Stomach smooth muscle (tissue), 2 donors: ENCODE measurements at regions not wholly inside any gene's neighbourhood (a gene's known extent, or its start where the extent isn't known, plus 50 kb on each side); places are given as distances from the start of the nearest gene placed in this dataset.
"Not testable (repeated sequence)": the region's sequence is repeated elsewhere in the genome, so short reads cannot be mapped to it uniquely, and the experiment has no call there.

ENCODE experiments used
- H3K27ac ChIP-seq: one replicate; pipeline ENCODE4 v1.7.0; 2013; ENCODE audit warnings: mild to moderate bottlenecking, low read length, inconsistent platforms
- H3K27me3 ChIP-seq, 2 donors: one replicate each; pipeline ENCODE4 v1.7.0; 2013; ENCODE audit warnings: low read length in 2 of 2; ENCODE audit not compliant: insufficient read depth in 2 of 2, control insufficient read depth in 1 of 2
- H3K36me3 ChIP-seq, 2 donors: one replicate each; pipeline ENCODE4 v1.7.0; 2013; ENCODE audit warnings: low read length in 2 of 2; ENCODE audit not compliant: control insufficient read depth in 2 of 2, insufficient read depth in 2 of 2
- H3K4me1 ChIP-seq: one replicate; pipeline ENCODE4 v1.7.0; 2013; ENCODE audit warnings: low read length; ENCODE audit not compliant: control insufficient read depth, insufficient read depth
- H3K4me3 ChIP-seq, 2 donors: one replicate each; pipeline ENCODE4 v1.7.0; 2013; ENCODE audit warnings: low read length in 2 of 2
- H3K9ac ChIP-seq, 2 donors: one replicate each; pipeline ENCODE4 v1.7.0; 2013; ENCODE audit warnings: low read length in 2 of 2, mild to moderate bottlenecking in 1 of 2
- H3K9me3 ChIP-seq, 2 donors: one replicate each; pipeline ENCODE4 v1.7.0; 2013; ENCODE audit warnings: low read length in 2 of 2; ENCODE audit not compliant: control insufficient read depth in 2 of 2
- donor health status: healthy.
- donor health status: Pancreatic carcinoma.

DNA sequence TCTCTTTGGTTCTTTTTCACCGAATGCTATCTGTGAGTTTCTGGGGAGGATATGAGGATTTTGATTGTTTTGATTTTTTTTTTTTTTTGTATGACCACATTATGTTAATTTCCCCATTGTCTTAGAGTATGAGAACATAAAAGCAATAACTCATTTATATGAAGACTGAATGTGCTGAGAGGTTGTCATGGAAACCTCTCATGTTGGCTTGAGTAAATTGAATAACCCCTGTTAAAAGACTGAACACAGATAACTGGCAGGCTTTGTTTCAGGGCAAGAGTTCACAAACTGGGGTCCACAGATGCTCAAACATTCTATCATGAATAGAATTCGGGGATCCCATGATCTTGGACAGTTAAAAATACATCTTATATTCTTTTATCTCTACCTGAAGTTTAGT, 129.4 kb downstream of the NPIPA7 start:
- H3K27ac ChIP-seq, H3K9me3 ChIP-seq, H3K4me3 ChIP-seq, H3K4me1 ChIP-seq, H3K9ac ChIP-seq, H3K36me3 ChIP-seq, H3K27me3 ChIP-seq: not testable (repeated sequence)

DNA sequence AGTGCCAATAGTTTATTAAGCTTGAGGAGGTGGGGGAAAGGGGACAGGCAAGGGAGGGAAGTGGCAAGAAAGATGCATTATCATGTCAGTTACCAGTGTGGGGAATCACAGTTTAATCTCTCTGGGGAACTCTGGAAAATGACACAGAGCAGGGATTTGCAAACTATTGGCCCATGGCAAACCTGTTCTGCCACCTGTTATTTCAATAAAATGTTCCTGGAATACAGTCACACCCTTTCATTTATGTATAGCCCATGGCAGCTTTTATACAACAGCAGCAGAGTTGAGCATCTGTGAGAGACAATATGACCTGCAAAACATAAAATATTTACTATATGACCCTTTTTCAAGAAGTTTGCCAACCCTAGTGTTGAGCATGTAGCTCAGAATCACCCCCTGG, 140.5 kb downstream of the NPIPA7 start:
- not testable (repeated sequence) for H3K9me3 ChIP-seq, H3K9ac ChIP-seq, H3K27ac ChIP-seq, H3K4me1 ChIP-seq, H3K36me3 ChIP-seq, H3K27me3 ChIP-seq, H3K4me3 ChIP-seq

DNA sequence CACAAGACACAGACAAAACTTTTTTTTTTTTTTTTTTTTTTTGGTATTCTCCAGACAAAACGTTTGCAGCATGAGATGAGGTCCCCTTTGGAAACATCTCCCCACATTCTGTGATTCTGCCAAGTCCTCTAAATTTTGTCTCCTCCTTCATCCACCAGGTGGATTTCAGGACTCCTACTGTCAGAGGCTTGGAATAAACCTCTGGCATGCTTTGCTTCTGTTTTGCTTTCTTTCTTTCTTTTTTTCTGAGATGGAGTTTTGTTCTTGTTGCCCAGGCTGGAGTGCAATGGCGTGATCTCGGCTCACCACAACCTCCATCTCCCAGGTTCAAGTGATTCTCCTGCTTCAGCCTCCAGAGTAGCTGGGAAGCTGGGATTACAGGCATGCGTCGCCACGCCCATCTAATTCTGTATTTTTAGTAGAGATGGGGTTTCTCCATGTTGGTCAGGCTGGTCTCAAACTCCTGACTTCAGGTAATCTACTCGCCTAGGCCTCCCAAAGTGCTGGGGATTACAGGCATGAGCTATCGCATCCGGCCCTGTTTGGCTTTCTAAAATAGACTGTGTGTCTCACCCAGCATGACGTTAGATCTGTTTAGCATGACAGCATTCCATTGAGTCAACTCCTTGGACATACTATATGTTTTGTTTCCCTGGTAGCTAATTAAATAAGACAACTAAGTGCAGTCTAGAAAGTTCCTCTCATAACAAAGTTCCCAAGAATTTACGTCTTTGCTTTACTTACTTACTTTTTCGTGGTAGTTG, 142.5 kb downstream of the NPIPA7 start:
- H3K9me3 ChIP-seq, H3K9ac ChIP-seq, H3K4me1 ChIP-seq, H3K27me3 ChIP-seq, H3K27ac ChIP-seq, H3K36me3 ChIP-seq, H3K4me3 ChIP-seq: not testable (repeated sequence)

DNA sequence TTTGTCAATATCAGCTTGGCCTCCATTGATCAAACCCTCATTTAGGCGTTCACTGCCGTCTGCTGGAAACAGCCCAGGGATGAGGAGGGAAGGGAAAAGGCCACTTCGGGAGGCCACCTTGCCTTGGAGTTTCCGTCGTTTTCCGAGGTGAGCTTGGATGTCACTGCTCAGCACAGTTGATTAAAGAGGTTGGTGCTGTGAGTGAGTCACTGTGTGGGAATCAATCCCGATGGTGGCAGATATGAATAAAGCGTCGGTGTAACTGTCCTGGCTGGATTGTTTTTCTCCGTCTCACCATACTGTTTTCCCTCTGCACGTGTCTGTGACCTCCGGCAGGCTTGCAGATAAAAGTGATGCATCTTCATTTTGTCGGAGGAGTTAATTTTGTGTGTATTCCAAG, 148.1 kb downstream of the NPIPA7 start:
- H3K36me3 ChIP-seq, H3K9me3 ChIP-seq, H3K27me3 ChIP-seq, H3K4me1 ChIP-seq, H3K27ac ChIP-seq, H3K9ac ChIP-seq, H3K4me3 ChIP-seq: not testable (repeated sequence)

DNA sequence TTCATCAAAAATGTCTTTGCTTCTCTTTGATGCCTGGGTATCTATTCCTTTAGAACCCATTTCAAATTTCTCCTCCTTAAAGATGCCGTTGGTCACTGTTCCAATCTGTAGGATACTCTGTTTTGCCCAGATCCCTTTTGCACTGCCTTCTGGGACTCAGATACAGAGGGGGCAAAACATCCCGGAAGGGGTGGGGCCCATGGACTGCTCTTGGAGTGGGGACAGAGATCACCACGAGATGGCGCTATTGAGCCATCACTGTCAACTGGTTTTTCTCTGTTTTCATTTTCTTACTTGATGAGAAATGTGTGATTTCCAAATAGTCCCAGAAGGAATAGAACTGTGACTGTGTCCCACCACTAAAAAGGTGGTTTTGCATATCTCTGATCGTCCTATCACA, 151.8 kb downstream of the NPIPA7 start:
- H3K27ac ChIP-seq, H3K9me3 ChIP-seq, H3K4me3 ChIP-seq, H3K4me1 ChIP-seq, H3K9ac ChIP-seq, H3K36me3 ChIP-seq, H3K27me3 ChIP-seq: not testable (repeated sequence)

DNA sequence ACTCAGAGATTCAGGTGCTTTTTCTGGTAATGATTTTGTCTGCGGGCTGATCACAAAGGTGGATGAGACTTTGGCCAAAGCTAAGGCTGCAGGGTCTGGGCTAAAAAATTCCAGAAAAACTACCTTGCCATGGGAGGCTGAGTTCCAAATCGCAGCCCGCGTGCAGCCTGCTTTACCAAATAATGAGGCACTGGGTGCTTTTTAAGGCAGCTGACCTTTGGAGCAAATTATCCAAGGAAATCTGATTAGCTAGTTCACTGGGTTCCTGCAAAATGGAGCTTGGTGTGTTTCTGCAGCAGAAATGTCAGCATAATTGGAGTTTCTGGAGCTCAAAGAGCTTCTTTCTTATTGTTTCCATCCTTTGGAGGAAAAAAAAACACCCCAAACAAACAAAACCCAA, 156.6 kb downstream of the NPIPA7 start:
- not testable (repeated sequence) for H3K9ac ChIP-seq, H3K4me3 ChIP-seq, H3K27ac ChIP-seq, H3K9me3 ChIP-seq, H3K36me3 ChIP-seq, H3K4me1 ChIP-seq, H3K27me3 ChIP-seq

DNA sequence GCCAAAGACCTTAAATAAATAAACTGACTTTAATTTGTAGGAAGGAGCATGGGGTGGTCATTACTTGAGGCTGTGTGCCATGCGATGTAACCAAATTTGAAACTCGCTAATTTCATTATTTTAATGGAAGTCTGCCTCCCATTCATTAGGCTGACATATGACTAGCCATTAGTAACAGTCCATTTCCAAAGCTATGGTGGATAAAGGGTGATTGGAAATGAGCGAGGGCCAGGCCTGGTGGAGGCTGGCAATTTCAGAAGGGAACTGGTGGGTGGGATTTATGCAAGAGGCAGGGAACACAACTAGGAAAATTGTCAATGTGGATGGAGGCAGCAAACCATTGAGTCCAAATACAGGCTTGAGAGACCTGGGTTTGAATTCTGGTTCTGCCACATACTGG, 157.2 kb downstream of the NPIPA7 start:
- not testable (repeated sequence) for H3K4me1 ChIP-seq, H3K4me3 ChIP-seq, H3K9ac ChIP-seq, H3K27ac ChIP-seq, H3K36me3 ChIP-seq, H3K9me3 ChIP-seq, H3K27me3 ChIP-seq

DNA sequence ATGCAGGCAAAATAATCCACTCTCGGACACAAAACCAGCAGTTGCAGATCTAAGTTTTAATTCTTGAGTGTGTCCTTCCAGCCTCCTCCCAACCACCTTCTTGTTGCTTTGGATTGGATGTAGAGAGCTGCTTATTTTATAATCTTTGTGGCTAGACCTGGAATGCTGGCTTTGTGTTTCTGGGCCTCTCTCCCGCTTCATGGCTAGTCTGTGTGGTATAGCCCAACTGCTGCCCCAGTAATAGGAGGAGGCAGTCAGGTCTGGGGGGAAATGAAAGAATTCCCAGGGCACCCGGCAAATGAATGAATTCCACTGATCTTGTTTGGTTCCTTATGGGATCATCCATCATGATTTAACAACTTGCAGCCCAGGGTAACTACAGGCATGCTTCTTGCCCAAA, 170.8 kb downstream of the NPIPA7 start:
- not testable (repeated sequence) for H3K4me1 ChIP-seq, H3K27me3 ChIP-seq, H3K9ac ChIP-seq, H3K27ac ChIP-seq, H3K4me3 ChIP-seq, H3K36me3 ChIP-seq, H3K9me3 ChIP-seq

DNA sequence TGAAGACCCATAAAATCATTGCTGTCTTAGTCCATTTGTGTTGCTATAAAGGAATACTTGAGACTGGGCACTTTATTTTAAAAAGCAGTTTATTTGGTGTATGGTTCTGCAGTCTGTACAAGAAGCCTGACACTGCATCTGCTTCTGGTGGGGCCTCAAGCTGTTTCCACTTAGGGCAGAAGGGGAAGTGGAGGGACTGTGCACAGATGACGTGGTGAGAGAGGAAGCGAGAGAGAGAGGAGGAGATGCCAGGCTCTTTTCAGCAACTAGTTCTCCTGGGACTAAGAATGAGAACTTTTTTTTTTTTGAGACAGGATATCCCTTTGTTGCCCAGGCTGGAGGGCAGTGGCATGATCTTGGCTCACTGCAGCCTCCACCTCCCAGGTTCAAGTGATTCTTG, 171.9 kb downstream of the NPIPA7 start:
- H3K4me3 ChIP-seq, H3K4me1 ChIP-seq, H3K27ac ChIP-seq, H3K9me3 ChIP-seq, H3K27me3 ChIP-seq, H3K36me3 ChIP-seq, H3K9ac ChIP-seq: not testable (repeated sequence)

DNA sequence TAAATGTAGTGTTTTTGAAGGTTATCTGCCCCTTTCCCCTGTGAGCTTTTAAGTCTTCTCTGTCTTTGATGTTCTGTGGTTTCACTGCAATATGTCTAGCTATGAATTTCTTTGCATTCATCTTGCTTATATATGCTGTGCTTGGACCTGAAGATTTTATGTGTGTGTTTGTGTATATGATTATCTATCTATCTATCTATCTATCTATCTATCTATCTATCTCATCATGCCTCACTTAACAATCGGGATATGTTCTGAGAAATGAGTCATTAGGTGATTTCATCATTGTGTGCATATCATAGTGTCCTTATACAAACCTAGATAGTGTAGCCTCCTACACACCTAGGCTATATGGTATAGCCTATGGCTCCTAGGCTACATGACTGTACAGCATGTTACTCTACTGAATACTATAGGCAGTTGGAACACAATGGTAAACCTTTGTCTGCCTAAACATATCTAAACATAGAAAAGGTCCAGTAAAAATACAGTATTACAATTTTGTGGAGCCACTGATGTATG, 173.9 kb downstream of the NPIPA7 start:
- H3K9me3 ChIP-seq, H3K36me3 ChIP-seq, H3K9ac ChIP-seq, H3K4me3 ChIP-seq, H3K27me3 ChIP-seq, H3K27ac ChIP-seq, H3K4me1 ChIP-seq: not testable (repeated sequence)

DNA sequence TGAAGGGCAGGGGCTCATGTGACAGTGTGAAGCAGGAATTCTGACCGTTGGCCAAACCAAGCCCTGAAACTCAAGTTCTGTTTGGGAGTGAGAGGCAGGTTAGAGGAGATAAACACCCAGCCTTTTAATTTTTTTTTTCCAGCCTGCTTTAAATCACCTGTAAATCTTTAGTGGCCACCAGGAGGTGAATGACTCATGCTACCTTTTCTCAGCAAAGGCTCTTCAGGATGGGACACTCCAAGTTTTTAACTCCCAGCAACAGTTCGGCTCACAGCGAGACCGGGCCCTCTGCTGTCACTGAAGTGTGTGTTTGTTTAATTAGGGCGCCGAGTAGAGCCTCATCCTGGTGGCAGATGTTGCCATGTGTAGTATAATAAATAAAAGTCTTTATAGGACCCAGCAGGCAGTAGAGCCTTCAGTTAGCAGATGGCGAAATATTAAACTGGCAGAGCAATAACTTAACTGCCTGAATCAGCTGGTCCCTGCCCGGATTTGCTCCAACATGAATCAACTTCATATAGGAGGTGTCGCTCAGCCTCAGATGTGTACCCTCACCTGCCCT, 180.3 kb downstream of the NPIPA7 start:
- not testable (repeated sequence) for H3K9me3 ChIP-seq, H3K4me1 ChIP-seq, H3K36me3 ChIP-seq, H3K27me3 ChIP-seq, H3K9ac ChIP-seq, H3K27ac ChIP-seq, H3K4me3 ChIP-seq
